HTR-8/SVneo (cell line): ENCODE measurements at regions not wholly inside any gene's neighbourhood (a gene's known extent, or its start where the extent isn't known, plus 50 kb on each side); places are given as distances from the start of the nearest gene placed in this dataset.

Experiments
- DNase-seq: peaks from one replicate; pipeline ENCODE4 v3.0.0; 2011; ENCODE audit warnings: low spot score, mixed read lengths; ENCODE audit not compliant: insufficient read length
- FAIRE-seq: peaks from 2 replicates; lab custom pipeline; 2011; peaks lifted over from hg19 to GRCh38; lab: Jason Lieb, UNC

DNA sequence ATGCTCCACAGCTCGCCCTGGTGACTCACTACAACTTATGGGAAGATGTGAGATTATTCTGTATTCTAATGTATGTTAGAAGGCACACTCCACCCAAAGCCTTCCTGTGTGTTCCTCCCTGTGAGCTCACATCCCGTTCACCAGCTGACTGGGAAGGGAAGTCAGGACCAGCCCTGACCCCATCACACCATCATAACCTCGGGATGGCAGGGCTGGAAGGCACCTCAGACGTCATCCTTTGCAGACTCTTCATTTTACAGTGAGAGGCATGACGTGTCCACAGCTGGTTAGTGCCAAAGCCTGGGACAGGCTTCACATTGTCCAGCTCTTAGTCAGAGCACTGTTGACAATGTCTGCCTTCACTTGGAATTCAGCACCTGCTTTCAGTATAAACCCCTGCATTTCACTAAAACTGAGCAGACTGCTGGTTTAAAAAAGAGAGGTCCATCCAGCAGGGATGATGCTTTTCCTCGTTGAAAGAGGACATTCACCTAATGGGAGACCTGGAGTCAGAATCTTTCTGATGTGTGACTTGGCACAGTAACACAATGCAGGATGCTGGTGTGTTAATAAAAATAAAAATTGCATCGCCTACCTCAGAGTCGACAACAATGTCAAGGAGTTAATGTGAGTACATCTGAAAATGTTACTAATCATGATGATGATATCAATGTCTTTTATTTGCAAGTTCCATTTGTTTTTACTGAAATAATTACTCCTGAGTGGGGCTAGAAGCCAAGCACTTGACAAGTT is 418.0 kb upstream of the TNP1 start:
- DNase-seq (peak; percentile 81), FAIRE-seq (peak; percentile 90)

DNA sequence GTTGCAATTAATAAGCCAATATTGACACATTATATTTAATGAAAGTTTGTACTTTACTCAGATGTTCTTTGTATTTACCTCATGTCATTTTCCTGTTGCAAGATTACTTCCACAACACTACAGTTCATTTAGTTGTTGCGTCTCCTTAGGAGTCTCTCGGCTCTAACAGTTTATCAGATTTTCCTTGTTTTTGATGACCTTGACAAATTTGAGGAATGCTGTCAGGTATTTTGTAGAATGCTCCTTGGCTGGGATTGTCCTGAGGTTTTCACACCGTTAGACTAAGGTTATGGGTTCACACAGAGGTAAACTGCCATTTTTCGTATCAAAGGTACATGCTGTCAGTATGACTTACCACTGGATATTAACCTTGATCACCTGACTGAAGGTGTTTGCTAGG is 416.6 kb upstream of the TNP1 start:
- no peak for FAIRE-seq
- DNase-seq, result no peak

GRCh38 chr2:217275091-217275490 is 415.2 kb upstream of the TNP1 start:
- no peak for DNase-seq
- FAIRE-seq, result no peak

- DNase-seq (no peak), FAIRE-seq (no peak)
Measured at GRCh38 chr2:217274578-217274977, 414.7 kb upstream of the TNP1 start.

- FAIRE-seq, result no peak
Measured at GRCh38 chr2:217273851-217274250, 414.0 kb upstream of the TNP1 start.

GRCh38 chr2:217273162-217273561 is 413.3 kb upstream of the TNP1 start:
- DNase-seq, result no peak
- FAIRE-seq, result no peak

More at GRCh38 chr2:217273851-217274250, 414.0 kb upstream of the TNP1 start:
- no peak for DNase-seq

DNA sequence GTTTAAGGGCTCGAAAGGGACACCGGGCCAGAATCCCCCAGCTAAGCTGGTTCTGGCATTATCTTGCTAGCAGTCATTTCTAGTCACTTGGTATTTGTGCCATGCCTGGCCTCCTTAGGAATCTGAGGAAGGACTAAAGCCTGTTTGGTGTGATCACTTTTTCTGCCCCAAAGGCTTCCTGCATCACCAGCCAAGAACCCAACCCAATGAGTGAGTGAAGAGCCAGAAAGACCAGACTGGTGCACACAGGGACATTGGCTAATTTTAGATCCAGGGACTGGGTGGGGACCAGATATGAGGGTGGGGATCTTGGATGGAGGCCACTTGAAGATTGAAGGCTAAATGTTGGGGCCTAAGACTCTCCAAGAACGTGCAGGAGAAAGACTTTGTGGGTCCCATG is 411.9 kb upstream of the TNP1 start:
- no peak for FAIRE-seq
- no peak for DNase-seq

DNA sequence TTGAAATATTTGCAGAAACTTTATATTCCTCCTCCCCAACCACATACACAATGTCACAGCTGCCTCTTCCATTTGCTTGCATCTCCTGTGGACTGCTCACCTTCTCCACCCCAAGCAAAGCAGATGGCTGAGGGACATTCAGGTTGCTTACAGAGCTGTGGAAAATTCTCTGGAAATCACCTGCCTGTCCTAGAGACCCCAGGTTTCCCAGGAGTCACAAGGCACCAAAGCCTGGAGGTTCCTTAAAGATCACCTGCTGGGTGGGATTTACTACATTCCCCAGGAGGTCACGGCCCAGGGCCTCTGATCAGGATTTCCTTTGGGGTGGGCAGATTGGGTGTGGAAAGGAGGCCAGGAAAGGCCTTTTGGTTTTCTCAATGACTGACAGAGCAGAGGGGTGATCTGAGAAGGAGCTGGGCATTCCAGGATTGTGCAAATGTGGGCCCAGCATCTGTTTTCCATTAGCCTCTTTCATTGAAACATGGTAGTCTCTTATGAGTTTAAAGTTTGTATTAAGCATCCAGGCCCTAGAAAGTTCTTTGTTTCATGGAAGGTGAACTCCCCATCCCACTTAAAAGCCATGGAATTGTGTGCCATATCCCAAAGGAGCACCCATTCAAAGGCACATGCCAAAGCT is 410.7 kb upstream of the TNP1 start:
- no peak for FAIRE-seq
- DNase-seq, result no peak

DNA sequence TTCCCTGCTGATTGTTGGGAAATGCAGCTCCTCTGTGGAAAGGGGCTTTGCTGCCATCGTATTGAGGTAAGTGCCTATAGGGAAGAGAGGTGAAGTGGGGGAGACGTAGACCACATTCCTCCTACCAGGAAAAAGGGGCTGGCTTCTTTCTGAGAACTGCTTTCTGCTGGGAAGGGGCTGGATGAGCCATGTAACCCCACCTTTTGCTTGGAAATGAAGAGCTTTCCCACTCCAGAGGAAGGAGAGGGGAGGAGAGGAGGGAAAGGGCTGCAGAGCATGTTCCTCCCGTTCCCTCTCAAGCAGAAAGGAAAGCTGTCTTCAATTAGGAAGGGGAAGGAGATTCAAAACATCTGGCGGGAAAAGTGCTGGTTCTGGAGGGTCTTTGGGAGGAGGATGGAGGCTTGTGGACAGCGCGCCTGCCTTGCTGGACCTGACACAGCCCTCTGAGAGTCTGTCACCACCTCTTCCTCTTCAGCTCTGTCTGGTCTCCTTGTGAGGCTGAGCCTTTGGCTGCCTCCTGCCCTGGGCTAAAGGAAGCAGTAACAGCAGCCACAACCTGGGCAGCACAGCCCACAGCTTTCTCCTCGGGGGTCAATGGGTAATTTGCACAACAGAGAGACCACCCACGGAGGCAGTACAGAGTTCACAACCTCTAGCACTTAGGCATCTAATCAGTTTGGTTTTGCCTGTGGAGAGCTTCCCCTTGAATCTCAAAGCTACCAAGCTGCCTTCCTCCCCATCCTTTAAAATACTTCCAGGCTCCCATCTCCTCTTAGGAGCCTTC is 410.0 kb upstream of the TNP1 start:
- FAIRE-seq (no peak), DNase-seq (no peak)

- no peak for DNase-seq
- no peak for FAIRE-seq
Measured at GRCh38 chr2:217268978-217269377, 409.1 kb upstream of the TNP1 start.

- DNase-seq, result no peak
- no peak for FAIRE-seq
Measured at GRCh38 chr2:217267758-217268157, 407.9 kb upstream of the TNP1 start.

DNA sequence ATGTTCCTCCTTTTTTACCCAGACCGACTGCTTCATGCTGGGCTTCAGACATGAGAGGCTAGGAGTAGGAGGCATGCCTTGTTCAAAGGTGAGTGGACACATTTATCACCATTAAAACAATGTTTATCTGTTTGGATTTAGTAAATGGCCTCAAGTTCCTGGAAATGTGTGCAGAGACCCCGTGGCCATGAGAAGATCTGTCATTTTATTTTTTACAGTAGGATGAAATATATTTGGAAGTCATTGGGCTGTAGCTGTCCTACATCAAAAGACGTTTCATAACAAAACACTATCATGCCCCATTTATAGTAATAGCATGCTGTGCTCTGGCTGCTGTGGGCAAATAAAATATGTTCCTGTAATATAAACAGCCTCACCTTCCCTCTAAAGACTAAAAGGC is 403.9 kb upstream of the TNP1 start:
- DNase-seq (no peak), FAIRE-seq (no peak)

DNA sequence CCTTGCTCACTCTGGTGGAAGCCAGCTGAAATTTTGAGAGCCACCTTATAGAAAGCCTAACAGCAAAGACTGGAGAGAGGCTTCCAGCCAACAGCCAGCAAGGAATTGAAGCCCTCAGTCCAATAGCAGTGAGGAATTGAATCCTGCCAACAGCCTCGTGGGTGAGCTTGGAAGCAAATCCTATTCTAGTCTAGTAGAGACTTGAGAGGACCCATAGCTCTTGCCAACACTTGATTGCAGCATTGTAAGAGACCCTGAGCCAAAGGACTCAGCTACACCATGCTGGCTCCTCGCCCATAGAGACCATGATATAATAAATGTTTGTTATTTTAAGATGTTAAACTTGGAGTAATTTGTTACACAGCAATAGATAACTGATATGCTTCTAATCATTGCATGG is 403.0 kb upstream of the TNP1 start:
- DNase-seq (no peak), FAIRE-seq (no peak)

DNA sequence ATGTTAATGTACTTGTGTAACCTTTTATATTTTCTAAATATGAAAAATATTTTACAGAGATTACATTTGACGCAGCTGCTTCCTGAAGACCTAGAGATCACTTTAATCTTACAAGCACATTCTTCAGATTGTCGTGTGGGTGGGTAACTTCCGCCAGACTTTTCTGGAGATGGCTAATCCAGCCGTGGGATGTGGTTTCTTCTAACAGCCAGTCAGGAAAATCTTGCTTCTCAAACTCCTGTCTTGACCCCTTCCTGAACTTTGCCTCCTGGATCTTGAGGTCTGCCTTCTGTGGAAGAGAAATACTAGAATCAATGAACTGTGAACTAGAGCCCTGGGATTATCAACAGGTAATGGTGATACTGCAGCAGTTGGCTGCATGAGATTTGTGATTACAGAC is 401.6 kb upstream of the TNP1 start:
- DNase-seq (peak; percentile 20), FAIRE-seq (peak; percentile 13)

DNA sequence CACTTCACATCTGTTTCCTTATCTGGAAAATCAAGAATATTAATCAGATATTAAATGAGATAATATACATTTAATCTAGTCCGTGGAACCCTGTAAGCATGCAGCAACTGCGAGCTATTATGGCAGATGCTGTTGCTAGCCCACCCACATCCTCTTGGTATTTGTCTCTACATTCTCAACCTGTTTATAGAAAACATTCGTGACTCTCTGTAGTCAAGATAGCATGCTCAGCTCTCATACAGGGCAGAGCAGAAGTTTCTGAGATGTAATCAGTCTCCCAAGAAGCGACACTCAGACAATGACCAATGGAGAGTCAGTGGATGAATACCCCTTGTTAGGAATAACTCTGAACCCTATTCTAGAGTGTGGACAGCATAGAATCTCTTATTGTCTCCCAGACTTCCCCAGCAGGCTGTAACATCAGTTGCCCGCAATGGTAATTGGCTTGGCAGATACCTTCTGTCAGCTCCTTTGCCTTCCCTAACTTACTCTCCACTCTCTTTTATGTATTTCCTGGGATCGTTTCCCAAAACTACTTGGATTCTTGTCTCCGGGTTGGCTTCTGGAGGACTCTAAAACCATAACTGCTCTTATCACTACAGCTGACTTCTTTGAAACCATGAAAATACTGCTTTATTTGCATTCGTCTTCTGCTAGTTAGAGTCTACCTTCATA is 400.7 kb upstream of the TNP1 start:
- FAIRE-seq (no peak), DNase-seq (no peak)

- DNase-seq (no peak), FAIRE-seq (no peak)
Measured at GRCh38 chr2:217258170-217258569, 398.3 kb upstream of the TNP1 start.

GRCh38 chr2:217256251-217256650 is 396.4 kb upstream of the TNP1 start:
- DNase-seq (no peak), FAIRE-seq (no peak)

GRCh38 chr2:217254111-217254510 is 394.2 kb upstream of the TNP1 start:
- FAIRE-seq (no peak), DNase-seq (no peak)

- DNase-seq, result no peak
- no peak for FAIRE-seq
Measured at GRCh38 chr2:217252181-217252580, 392.3 kb upstream of the TNP1 start.

GRCh38 chr2:217250013-217250524 is 390.2 kb upstream of the TNP1 start:
- DNase-seq, result no peak

More at GRCh38 chr2:217250013-217250524, 390.2 kb upstream of the TNP1 start:
- FAIRE-seq, result no peak
